H1 (cell line): ENCODE measurements at regions not wholly inside any gene's neighbourhood (a gene's known extent, or its start where the extent isn't known, plus 50 kb on each side); places are given as distances from the start of the nearest gene placed in this dataset.
A peak's percentile ranks its signal among the peaks of the same experiment; 100 is the strongest.

Source experiments
- CTCF ChIA-PET: fragments of 300-600 bp; sonication (Branson Sonifier 250); formaldehyde crosslinking; loops from one replicate; lab custom pipeline; 2021; ENCODE audit not compliant: partially characterized antibody; lab: Charles Lee
- POLR2A ChIA-PET: fragments of 300-600 bp; sonication (Branson Sonifier 250); formaldehyde crosslinking; loops from one replicate; lab custom pipeline; 2021; ENCODE audit warnings: inconsistent platforms; ENCODE audit not compliant: partially characterized antibody; lab: Charles Lee
- DNase-seq, 2 experiments: peaks; one replicate each; pipeline versions ENCODE4 v3.0.0 to v3.0.0-alpha.2; 2010 to 2022; ENCODE audit warnings: low spot score in 2 of 2, low read depth in 1 of 2, mixed read lengths in 1 of 2
- FAIRE-seq: peaks from 2 replicates; lab custom pipeline; 2011; peaks lifted over from hg19 to GRCh38; lab: Jason Lieb, UNC
- H2AFZ ChIP-seq: 2 replicates; pipeline ENCODE4 v1.8.1; 2012; ENCODE audit warnings: low read length, inconsistent platforms
- H2AK5ac ChIP-seq: 2 replicates; pipeline ENCODE4 v1.6.1; 2013; ENCODE audit warnings: low read depth, low read length
- H2BK120ac ChIP-seq: replicated peaks from 2 replicates; pipeline ENCODE3; 2013; ENCODE audit warnings: low read depth, low read length, inconsistent platforms
- H2BK12ac ChIP-seq: 2 replicates; pipeline ENCODE4 v1.6.1; 2013; ENCODE audit warnings: low read depth, low read length
- H2BK15ac ChIP-seq: 2 replicates; pipeline ENCODE4 v1.6.1; 2013; ENCODE audit warnings: low read length
- H2BK20ac ChIP-seq: 2 replicates; pipeline ENCODE4 v1.6.1; 2013; ENCODE audit warnings: low read length
- H2BK5ac ChIP-seq: 2 replicates; pipeline ENCODE4 v1.6.1; 2013; ENCODE audit warnings: low read depth, low read length
- H3K14ac ChIP-seq: 2 replicates; pipeline ENCODE4 v1.6.1; 2013; ENCODE audit warnings: inconsistent platforms; ENCODE audit not compliant: insufficient read length
- H3K18ac ChIP-seq: 2 replicates; pipeline ENCODE4 v1.6.1; 2013; ENCODE audit warnings: low read length; ENCODE audit errors: extremely low read depth
- H3K23ac ChIP-seq: 2 replicates; pipeline ENCODE4 v1.6.1; 2013; ENCODE audit warnings: inconsistent platforms; ENCODE audit not compliant: insufficient read length
- H3K23me2 ChIP-seq: 2 replicates; pipeline ENCODE4 v1.6.1; 2013; ENCODE audit warnings: low read depth, low read length
- H3K27ac ChIP-seq: 2 replicates; pipeline ENCODE4 v1.6.1; 2011; ENCODE audit warnings: low read depth, low read length, inconsistent platforms
- H3K27me3 ChIP-seq, 4 experiments: replicated peaks in 1 of 4; 1 replicate in 1 of 4; 2 replicates in 3 of 4; pipeline versions ENCODE4 v1.6.1 to v1.8.1; 2011 to 2013; ENCODE audit warnings: low read length in 3 of 4, mild to moderate bottlenecking in 3 of 4, inconsistent platforms in 2 of 4, mixed read lengths in 2 of 4, moderate library complexity in 1 of 4; ENCODE audit not compliant: control insufficient read depth in 3 of 4, insufficient read depth in 3 of 4; ENCODE audit errors: extremely low read depth in 1 of 4
- H3K36me3 ChIP-seq, 4 experiments: 2 replicates each; pipeline versions ENCODE4 v1.6.1 to v1.8.1; 2011 to 2013; ENCODE audit warnings: mild to moderate bottlenecking in 4 of 4, low read length in 3 of 4, moderate library complexity in 2 of 4, control low read depth in 1 of 4, inconsistent platforms in 1 of 4; ENCODE audit not compliant: insufficient read depth in 4 of 4, control insufficient read depth in 2 of 4
- H3K4ac ChIP-seq: replicated peaks from 2 replicates; pipeline ENCODE3; 2013; ENCODE audit warnings: low read length, low read depth, mixed read lengths, inconsistent platforms; ENCODE audit not compliant: insufficient read length
- H3K4me1 ChIP-seq, 4 experiments: replicated peaks in 1 of 4; 1 replicate in 1 of 4; 2 replicates in 3 of 4; pipeline versions ENCODE4 v1.6.1 to v1.8.1; 2011 to 2013; ENCODE audit warnings: low read length in 3 of 4, inconsistent platforms in 2 of 4, mixed read lengths in 1 of 4; ENCODE audit not compliant: insufficient read depth in 4 of 4, control insufficient read depth in 3 of 4
- H3K4me2 ChIP-seq, 2 experiments: 2 replicates each; pipeline versions ENCODE4 v1.6.1 to v1.8.1; 2011 to 2013; ENCODE audit warnings: low read depth in 2 of 2, low read length in 2 of 2, control low read depth in 1 of 2, inconsistent platforms in 1 of 2, mild to moderate bottlenecking in 1 of 2; ENCODE audit not compliant: insufficient read depth in 1 of 2
- H3K4me3 ChIP-seq, 4 experiments: fragments of 200-600, 300-600 bp in 1 of 4; sonication (generic), shearing (Covaris generic), sonication (Bioruptor Twin) in 1 of 4; 2 replicates each; pipeline versions ENCODE4 v1.5.1 to v1.8.1; 2011 to 2016; ENCODE audit warnings: low read length in 4 of 4, low read depth in 3 of 4, control low read depth in 2 of 4, inconsistent platforms in 2 of 4, mild to moderate bottlenecking in 2 of 4, mixed read lengths in 1 of 4, moderate library complexity in 1 of 4; ENCODE audit not compliant: insufficient read depth in 2 of 4; ENCODE audit errors: extremely low read depth in 1 of 4
- H3K56ac ChIP-seq: replicated peaks from 2 replicates; pipeline ENCODE3; 2013; ENCODE audit warnings: low read depth, mild to moderate bottlenecking, mixed read lengths, low read length, inconsistent platforms; ENCODE audit not compliant: insufficient read length
- H3K79me1 ChIP-seq: 2 replicates; pipeline ENCODE4 v1.6.1; 2013; ENCODE audit warnings: low read depth, low read length, control low read depth
- H3K79me2 ChIP-seq, 2 experiments: 2 replicates each; pipeline versions ENCODE4 v1.6.1 to v1.8.1; 2012 to 2013; ENCODE audit warnings: low read length in 2 of 2, mild to moderate bottlenecking in 2 of 2, inconsistent platforms in 1 of 2; ENCODE audit not compliant: insufficient read depth in 2 of 2, control insufficient read depth in 1 of 2
- H3K9ac ChIP-seq, 4 experiments: replicated peaks in 1 of 4; 1 replicate in 1 of 4; 2 replicates in 3 of 4; pipeline versions ENCODE4 v1.6.1 to v1.8.1; 2011 to 2013; ENCODE audit warnings: low read depth in 3 of 4, low read length in 3 of 4, control low read depth in 2 of 4, mild to moderate bottlenecking in 2 of 4, moderate library complexity in 2 of 4, inconsistent platforms in 1 of 4; ENCODE audit errors: extremely low read depth in 1 of 4
- H3K9me3 ChIP-seq, 2 experiments: 2 replicates each; pipeline versions ENCODE4 v1.6.1 to v1.8.1; 2012 to 2013; ENCODE audit warnings: mild to moderate bottlenecking in 2 of 2, moderate library complexity in 2 of 2, control low read depth in 1 of 2, inconsistent platforms in 1 of 2, low read depth in 1 of 2, low read length in 1 of 2, mixed read lengths in 1 of 2; ENCODE audit not compliant: insufficient read depth in 2 of 2
- H4K20me1 ChIP-seq, 2 experiments: replicated peaks in 1 of 2; 2 replicates each; pipeline versions ENCODE3 to v1.8.1; 2011 to 2013; ENCODE audit warnings: inconsistent platforms in 2 of 2, low read length in 2 of 2, mild to moderate bottlenecking in 1 of 2; ENCODE audit not compliant: insufficient read depth in 2 of 2, control insufficient read depth in 1 of 2
- H4K5ac ChIP-seq: 2 replicates; pipeline ENCODE4 v1.6.1; 2013; ENCODE audit warnings: low read length, low read depth, mixed read lengths, inconsistent platforms; ENCODE audit not compliant: insufficient read length
- H4K8ac ChIP-seq: 2 replicates; pipeline ENCODE4 v1.8.0; 2013; ENCODE audit warnings: mild to moderate bottlenecking, moderate library complexity, low read length, inconsistent platforms; ENCODE audit not compliant: insufficient read depth; ENCODE audit errors: extremely low read depth
- H4K91ac ChIP-seq: replicated peaks from 2 replicates; pipeline ENCODE3; 2013; ENCODE audit warnings: low read length, mixed read lengths, inconsistent platforms; ENCODE audit not compliant: insufficient read length
- ASH2L ChIP-seq: fragments of 200-600, 300-600 bp; sonication (generic); IDR thresholded peaks from one replicate; pipeline ENCODE4 v1.7.1; 2017; ENCODE audit warnings: low read length
- FOSL1 ChIP-seq: IDR thresholded peaks from 2 replicates; pipeline ENCODE4 v1.6.1; 2011; ENCODE audit warnings: mild to moderate bottlenecking, low read depth, low read length, moderate library complexity; ENCODE audit not compliant: insufficient read depth
- GABPA ChIP-seq: IDR thresholded peaks from 2 replicates; pipeline ENCODE4 v1.6.1; 2011; ENCODE audit warnings: mild to moderate bottlenecking, low read length, moderate library complexity, borderline replicate concordance; ENCODE audit not compliant: insufficient read depth
- PHF8 ChIP-seq: fragments of 200-600 bp; sonication (generic); conservative IDR thresholded peaks from 2 replicates; pipeline ENCODE4 v1.7.1; 2012; ENCODE audit warnings: low read depth, mild to moderate bottlenecking, inconsistent platforms, low read length, moderate library complexity
- RXRA ChIP-seq: IDR thresholded peaks from 2 replicates; pipeline ENCODE4 v1.6.1; 2011; ENCODE audit warnings: low read depth, mild to moderate bottlenecking, low read length, moderate library complexity; ENCODE audit not compliant: insufficient read depth
- SIX5 ChIP-seq: IDR thresholded peaks from 2 replicates; pipeline ENCODE4 v1.6.1; 2011; ENCODE audit warnings: mild to moderate bottlenecking, low read depth, low read length
- TBP ChIP-seq: IDR thresholded peaks from 2 replicates; pipeline ENCODE4 v1.6.1; 2011; ENCODE audit warnings: low read depth, low read length, improper control_type of control experiment
- WGBS, 2 experiments: shearing (Covaris generic) in 1 of 2; methylation state at CpG; one replicate each; pipeline versions ENCODE4 v1.1.6 to v1.1.7; 2013 to 2015; ENCODE audit warnings: low lambda C conversion rate in 2 of 2, mixed read lengths in 2 of 2, inconsistent platforms in 1 of 2, low coverage in 1 of 2, missing lambda C conversion rate in 1 of 2; ENCODE audit not compliant: insufficient replicate concordance in 2 of 2, insufficient coverage in 1 of 2, insufficient read length in 1 of 2; ENCODE audit errors: extremely low coverage in 1 of 2, missing lambda C conversion rate in 1 of 2; 5-methylcytosine and 5-hydroxymethylcytosine counted together
- TF ChIP-seq, protein P1 (sequence below), 3 experiments: IDR thresholded peaks; 1 replicate in 2 of 3; 2 replicates in 1 of 3; pipeline versions ENCODE4 v1.5.1 to v1.6.1; 2011; ENCODE audit warnings: low read length in 3 of 3, mild to moderate bottlenecking in 3 of 3, inconsistent platforms in 2 of 3, low read depth in 1 of 3, moderate library complexity in 1 of 3; ENCODE audit not compliant: insufficient read depth in 1 of 3; ENCODE audit errors: control extremely low read depth in 1 of 3

DNA sequence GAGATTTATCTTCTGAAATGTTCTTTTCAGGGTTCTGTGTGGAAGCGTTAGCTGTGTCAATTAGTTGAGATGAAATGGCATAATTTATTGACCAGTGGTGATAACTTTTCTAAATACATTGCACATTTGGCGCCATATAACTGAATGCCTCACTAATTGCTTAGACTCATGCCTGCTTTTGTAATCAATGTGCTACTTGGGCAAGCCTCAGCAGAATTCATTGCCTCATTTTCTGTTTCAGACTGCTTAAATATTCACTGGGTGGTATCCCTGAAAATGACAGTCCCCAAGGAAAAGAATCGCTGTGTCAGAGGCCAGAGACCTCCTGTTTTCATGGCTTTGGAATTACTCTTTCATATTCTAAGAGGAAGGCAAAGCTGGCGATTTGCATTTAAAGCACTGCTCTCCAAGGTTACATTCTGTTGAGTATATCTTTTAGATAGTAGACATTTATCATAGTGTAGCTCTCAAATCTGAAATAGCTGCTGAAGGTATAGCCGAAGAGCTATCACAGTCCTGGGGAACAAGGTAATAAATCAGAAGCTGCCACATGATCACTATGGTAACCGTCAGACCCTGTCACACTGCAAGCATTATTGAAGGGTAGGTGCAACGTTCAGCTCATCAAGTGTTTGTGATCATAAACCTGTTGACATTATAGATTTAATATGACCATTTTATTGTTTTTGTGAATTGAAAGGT is 297.3 kb upstream of the E2F7 start:
- Histone ChIP-seq H3K4me2 (peak overlapping the region in 1 of 2 experiments; percentile 5; a peak in 1 of 4 replicates), H3K27ac (no peak overlapping the region), H3K4me3 (no peak overlapping the region), H2AFZ (no peak overlapping the region), H4K8ac (no peak overlapping the region), H2BK20ac (no peak overlapping the region), H4K20me1 (no peaks in the 10 kb centered on the region), H2BK5ac (no peak overlapping the region), H2AK5ac (no peak overlapping the region), H2BK120ac (no peak overlapping the region), H3K9me3 (no peaks in the 10 kb centered on the region), H2BK15ac (no peak overlapping the region), H3K4ac (no peak overlapping the region), H4K5ac (no peak overlapping the region), H4K91ac (no peak overlapping the region), H3K9ac (no peak overlapping the region), H3K27me3 (no peaks in the 10 kb centered on the region; a peak in 1 of 7 replicates), H3K4me1 (peaks cover 0 to 7% (median 3%) of the 10 kb centered on the region in 4 experiments; a peak in 5 of 7 replicates), H3K36me3 (no peaks in the 10 kb centered on the region; a peak in 1 of 8 replicates), H3K79me1 (no peaks in the 10 kb centered on the region), H3K14ac (no peak overlapping the region), H3K56ac (no peak overlapping the region), H3K79me2 (no peaks in the 10 kb centered on the region), H2BK12ac (no peak overlapping the region), H3K18ac (no peak overlapping the region), H3K23ac (no peak overlapping the region), H3K23me2 (no peaks in the 10 kb centered on the region)
- ChIA-PET CTCF (interaction anchor here (0.7 kb wide), 1 partner anchor 1715 kb away, joined by 3 read pairs; no protein-coding TSS in a partner anchor), POLR2A (no interaction called here)
- FAIRE-seq (no peak), DNase-seq (no peak)
- 64% methylated on average over 7 of the region's 7 CpGs; no CpG with 5 or more reads in 1 of the 2 experiments for WGBS, 2 experiments
- no peak for TF ChIP-seq RXRA
- no peak for TF ChIP-seq FOSL1
- TF ChIP-seq ASH2L: no peak
- no peak for TF ChIP-seq GABPA
- TF ChIP-seq SIX5: no peak
- no peak for TF ChIP-seq PHF8
- TF ChIP-seq TBP: no peak
- TF ChIP-seq, protein P1, sequence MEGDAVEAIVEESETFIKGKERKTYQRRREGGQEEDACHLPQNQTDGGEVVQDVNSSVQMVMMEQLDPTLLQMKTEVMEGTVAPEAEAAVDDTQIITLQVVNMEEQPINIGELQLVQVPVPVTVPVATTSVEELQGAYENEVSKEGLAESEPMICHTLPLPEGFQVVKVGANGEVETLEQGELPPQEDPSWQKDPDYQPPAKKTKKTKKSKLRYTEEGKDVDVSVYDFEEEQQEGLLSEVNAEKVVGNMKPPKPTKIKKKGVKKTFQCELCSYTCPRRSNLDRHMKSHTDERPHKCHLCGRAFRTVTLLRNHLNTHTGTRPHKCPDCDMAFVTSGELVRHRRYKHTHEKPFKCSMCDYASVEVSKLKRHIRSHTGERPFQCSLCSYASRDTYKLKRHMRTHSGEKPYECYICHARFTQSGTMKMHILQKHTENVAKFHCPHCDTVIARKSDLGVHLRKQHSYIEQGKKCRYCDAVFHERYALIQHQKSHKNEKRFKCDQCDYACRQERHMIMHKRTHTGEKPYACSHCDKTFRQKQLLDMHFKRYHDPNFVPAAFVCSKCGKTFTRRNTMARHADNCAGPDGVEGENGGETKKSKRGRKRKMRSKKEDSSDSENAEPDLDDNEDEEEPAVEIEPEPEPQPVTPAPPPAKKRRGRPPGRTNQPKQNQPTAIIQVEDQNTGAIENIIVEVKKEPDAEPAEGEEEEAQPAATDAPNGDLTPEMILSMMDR (IDR thresholded peaks at IDR 0.05; ENCODE audit: control extremely low read depth in 1 of 3, insufficient read depth in 1 of 3, low read depth in 1 of 3, low read length in 3 of 3): no peak
